GM20000 (cell line): ENCODE measurements at regions not wholly inside any gene's neighbourhood (a gene's known extent, or its start where the extent isn't known, plus 50 kb on each side); places are given as distances from the start of the nearest gene placed in this dataset.

Experiments
- DNase-seq: peaks from one replicate; pipeline ENCODE4 v3.0.0; 2012; ENCODE audit warnings: low spot score
- TF ChIP-seq, protein P1 (sequence below): IDR thresholded peaks from 2 replicates; pipeline ENCODE4 v1.5.1; 2012; ENCODE audit warnings: mild to moderate bottlenecking, control low read depth; ENCODE audit errors: extremely low read depth, missing control alignments

DNA sequence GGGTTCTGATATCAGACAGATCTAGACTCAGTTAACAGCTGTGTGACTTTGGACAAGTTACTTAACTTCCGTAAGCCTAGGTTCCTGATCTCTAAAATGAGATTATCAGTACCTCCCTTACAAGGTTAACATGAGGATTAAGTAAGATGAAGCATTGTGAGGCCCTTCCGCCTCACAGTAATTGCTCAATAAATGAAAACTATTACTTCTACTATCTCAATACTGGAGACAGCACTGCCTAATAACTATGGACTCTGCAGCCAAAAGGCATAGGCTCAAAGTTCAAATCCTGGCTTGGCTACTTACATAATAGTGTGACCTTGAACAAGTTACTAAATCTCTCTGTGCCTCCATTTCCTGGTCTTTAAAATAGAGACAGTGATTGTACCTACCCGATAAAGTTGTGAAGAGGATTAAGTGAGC, 82.0 kb upstream of the ATP11B start:
- no peak for DNase-seq
- TF ChIP-seq, protein P1, sequence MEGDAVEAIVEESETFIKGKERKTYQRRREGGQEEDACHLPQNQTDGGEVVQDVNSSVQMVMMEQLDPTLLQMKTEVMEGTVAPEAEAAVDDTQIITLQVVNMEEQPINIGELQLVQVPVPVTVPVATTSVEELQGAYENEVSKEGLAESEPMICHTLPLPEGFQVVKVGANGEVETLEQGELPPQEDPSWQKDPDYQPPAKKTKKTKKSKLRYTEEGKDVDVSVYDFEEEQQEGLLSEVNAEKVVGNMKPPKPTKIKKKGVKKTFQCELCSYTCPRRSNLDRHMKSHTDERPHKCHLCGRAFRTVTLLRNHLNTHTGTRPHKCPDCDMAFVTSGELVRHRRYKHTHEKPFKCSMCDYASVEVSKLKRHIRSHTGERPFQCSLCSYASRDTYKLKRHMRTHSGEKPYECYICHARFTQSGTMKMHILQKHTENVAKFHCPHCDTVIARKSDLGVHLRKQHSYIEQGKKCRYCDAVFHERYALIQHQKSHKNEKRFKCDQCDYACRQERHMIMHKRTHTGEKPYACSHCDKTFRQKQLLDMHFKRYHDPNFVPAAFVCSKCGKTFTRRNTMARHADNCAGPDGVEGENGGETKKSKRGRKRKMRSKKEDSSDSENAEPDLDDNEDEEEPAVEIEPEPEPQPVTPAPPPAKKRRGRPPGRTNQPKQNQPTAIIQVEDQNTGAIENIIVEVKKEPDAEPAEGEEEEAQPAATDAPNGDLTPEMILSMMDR = no peak

- TF ChIP-seq, protein P1 = no peak
- DNase-seq = no peak
Measured at GRCh38 chr3:182711853-182712252, 81.5 kb upstream of the ATP11B start.

DNA sequence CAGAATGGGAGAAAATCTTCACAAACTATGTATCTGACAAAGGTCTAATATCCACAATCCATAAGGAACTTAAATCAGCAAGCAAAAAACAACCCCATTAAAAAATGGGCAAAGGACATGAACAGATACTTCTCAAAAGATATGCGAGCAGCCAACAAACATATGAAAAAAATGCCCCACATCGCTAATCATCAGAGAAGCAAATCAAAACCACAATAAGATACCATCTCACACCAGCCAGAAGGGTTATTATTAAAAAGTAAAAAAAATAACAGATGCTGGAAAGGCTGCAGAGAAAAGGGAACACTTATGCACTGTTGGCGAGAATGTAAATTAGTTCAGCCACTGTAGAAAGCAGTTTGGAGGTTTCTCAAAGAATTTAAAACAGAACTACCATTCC, 80.2 kb upstream of the ATP11B start:
- TF ChIP-seq, protein P1 = no peak
- DNase-seq = no peak

DNA sequence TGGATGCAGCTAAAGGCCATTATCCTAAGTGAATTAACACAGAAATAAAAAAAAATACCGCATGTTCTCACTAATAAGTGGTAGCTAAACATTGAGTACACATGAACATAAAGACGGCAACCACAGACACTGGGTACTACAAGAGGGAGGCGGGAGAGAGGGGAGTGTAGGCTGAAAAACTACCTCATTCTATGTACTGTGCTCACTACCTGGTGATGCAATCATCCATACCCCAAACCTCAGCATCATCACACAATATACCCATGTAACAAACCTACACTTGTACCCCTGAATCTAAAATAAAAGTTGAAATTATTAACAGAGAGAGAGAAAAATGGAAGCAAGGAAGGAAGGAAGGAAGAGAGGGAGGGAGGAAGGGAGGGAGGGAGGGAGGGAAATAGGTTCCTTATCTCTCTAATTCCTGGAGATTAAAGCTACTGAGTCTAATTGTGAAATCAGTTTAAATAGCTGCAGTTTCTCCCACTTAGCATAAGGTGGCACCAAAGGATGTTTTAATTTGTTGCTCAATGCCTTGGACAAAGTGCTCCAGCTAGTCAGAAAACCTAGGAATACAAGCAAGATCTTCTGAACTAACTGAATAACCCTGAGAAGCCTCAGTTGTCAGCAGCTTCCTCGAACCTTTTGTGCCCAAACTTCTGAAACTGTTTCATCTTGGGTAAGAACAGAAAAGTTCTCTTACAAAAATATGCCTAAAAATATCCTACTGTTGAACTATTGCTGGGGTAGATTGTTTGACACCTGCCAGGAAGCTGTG, 79.4 kb upstream of the ATP11B start:
- peak; percentile 31 for DNase-seq

DNA sequence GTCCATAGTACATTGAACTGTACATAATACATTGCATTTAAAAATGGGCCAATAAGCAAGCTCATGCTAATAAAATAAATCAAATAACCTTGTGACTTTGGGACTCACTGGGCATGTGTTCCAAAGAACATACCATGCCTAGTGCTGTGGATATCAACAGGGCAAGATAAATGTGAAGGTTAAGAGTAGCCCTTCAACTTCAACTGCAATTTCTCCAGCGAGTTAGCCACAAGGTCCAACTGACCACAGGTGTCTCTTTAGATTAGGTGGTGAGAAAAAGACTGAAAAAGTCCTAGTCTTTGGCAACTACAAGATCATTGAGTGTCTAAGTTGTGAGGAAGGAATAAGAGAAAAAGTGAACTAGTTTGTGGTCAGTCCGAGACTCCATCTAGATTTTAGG, 78.3 kb upstream of the ATP11B start:
- DNase-seq = no peak
- TF ChIP-seq, protein P1 = no peak

More for the DNA sequence above, 79.4 kb upstream of the ATP11B start:
- TF ChIP-seq, protein P1 = peak; percentile 56

DNA sequence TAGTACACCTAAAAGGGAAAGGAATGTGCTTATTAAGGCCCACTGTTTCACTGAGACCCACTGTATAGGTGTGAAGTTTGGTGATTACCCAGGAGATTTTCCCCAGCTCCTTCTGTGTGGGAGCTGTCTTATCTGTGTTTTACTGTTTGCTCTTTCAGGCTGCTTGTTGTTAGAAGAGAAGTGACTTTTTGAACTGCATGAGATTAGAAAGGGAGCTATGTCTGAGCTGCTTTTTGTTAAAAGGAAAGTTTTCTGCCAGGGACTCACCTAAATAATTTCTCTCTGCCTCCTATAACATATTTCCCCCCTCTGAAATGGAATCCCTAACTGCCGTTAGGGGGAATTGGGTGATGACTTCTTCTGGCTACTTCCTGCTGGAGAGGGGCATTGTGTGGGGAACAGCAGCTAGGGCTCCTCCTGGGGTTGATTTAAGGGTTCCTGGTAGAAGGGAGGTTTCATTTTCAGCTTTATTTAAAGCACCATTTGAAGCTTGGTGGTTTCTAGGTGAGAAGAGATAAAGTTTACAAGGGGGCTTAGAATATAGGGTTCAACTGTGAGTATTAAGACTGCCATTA, 77.1 kb upstream of the ATP11B start:
- TF ChIP-seq, protein P1 = no peak
- no peak for DNase-seq

DNA sequence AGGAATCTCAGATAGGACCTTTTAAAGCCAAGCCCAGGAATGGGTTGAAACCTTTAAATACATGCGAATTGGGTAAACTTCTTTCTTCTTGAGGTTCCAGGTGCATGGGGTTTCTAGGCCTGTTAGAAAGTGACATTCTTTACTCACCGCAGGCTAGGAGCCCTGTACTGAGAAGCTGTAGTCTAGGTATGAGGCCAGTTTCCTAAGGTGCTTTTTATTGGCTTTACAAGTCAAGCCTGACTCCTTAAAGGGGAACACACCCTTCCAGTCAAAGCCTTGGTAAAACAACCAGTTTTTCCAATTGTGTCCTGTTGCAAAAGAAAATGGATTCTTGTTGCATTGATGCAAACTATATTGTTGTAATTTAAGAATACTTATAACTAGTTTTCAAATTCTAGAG, 76.1 kb upstream of the ATP11B start:
- TF ChIP-seq, protein P1 = no peak
- peak; percentile 28 for DNase-seq
